Neuronal stem cell (in vitro differentiated cells): ENCODE measurements at regions not wholly inside any gene's neighbourhood (a gene's known extent, or its start where the extent isn't known, plus 50 kb on each side); places are given as distances from the start of the nearest gene placed in this dataset.

Experiments used
- DNase-seq: peaks from one replicate; pipeline ENCODE4 v3.0.0-alpha.2; 2013; ENCODE audit warnings: low spot score
- H2AFZ ChIP-seq: one replicate; pipeline ENCODE4 v1.6.1; 2013; ENCODE audit warnings: mild to moderate bottlenecking, low read length, inconsistent platforms
- H2AK5ac ChIP-seq: 2 replicates; pipeline ENCODE4 v1.6.1; 2013; ENCODE audit warnings: low read depth, mild to moderate bottlenecking, inconsistent platforms, low read length, moderate library complexity, mixed read lengths
- H2BK120ac ChIP-seq: 2 replicates; pipeline ENCODE4 v1.6.1; 2013; ENCODE audit warnings: low read depth, mild to moderate bottlenecking, inconsistent platforms, low read length, moderate library complexity, mixed read lengths
- H2BK12ac ChIP-seq: one replicate; pipeline ENCODE4 v1.6.1; 2013; ENCODE audit warnings: low read length, inconsistent platforms
- H2BK15ac ChIP-seq: 2 replicates; pipeline ENCODE4 v1.6.1; 2013; ENCODE audit warnings: mild to moderate bottlenecking, low read length, inconsistent platforms, mixed read lengths
- H2BK5ac ChIP-seq: one replicate; pipeline ENCODE4 v1.6.1; 2013; ENCODE audit warnings: inconsistent platforms, mild to moderate bottlenecking, low read length, moderate library complexity
- H3K14ac ChIP-seq: one replicate; pipeline ENCODE4 v1.6.1; 2013; ENCODE audit warnings: low read length, inconsistent platforms
- H3K18ac ChIP-seq: 2 replicates; pipeline ENCODE4 v1.6.1; 2013; ENCODE audit warnings: low read length, inconsistent platforms
- H3K23ac ChIP-seq: 2 replicates; pipeline ENCODE4 v1.6.1; 2013; ENCODE audit warnings: low read depth, mild to moderate bottlenecking, mixed read lengths, low read length, inconsistent platforms; ENCODE audit not compliant: poor library complexity
- H3K27ac ChIP-seq: replicated peaks from 3 replicates; pipeline ENCODE4 v1.5.1; 2013; ENCODE audit warnings: low read length, inconsistent platforms
- H3K27me3 ChIP-seq, 3 experiments: 2 replicates each; pipeline ENCODE4 v1.6.1; 2013; ENCODE audit warnings: low read length in 3 of 3, mild to moderate bottlenecking in 2 of 3, inconsistent platforms in 1 of 3, low read depth in 1 of 3, mixed read lengths in 1 of 3, moderate library complexity in 1 of 3; ENCODE audit not compliant: control insufficient read depth in 3 of 3, insufficient read depth in 3 of 3
- H3K36me3 ChIP-seq, 2 donors: replicated peaks in 1 of 2; 2 replicates each; pipeline ENCODE4 v1.6.1; 2013; ENCODE audit warnings: low read length in 2 of 2; ENCODE audit not compliant: control insufficient read depth in 2 of 2, insufficient read depth in 2 of 2
- H3K4ac ChIP-seq: 2 replicates; pipeline ENCODE4 v1.6.1; 2013; ENCODE audit warnings: inconsistent platforms, mild to moderate bottlenecking, low read length, moderate library complexity
- H3K4me1 ChIP-seq, 2 donors: 1 replicate in 1 of 2; 2 replicates in 1 of 2; pipeline ENCODE4 v1.6.1; 2013; ENCODE audit warnings: low read length in 2 of 2, low read depth in 1 of 2; ENCODE audit not compliant: control insufficient read depth in 2 of 2, insufficient read depth in 1 of 2
- H3K4me2 ChIP-seq: one replicate; pipeline ENCODE4 v1.6.1; 2013; ENCODE audit warnings: mild to moderate bottlenecking, low read length, inconsistent platforms; ENCODE audit not compliant: insufficient read depth, poor library complexity, severe bottlenecking
- H3K4me3 ChIP-seq, 2 donors: 2 replicates each; pipeline ENCODE4 v1.5.1; 2013; ENCODE audit warnings: low read length in 2 of 2, mild to moderate bottlenecking in 2 of 2, inconsistent platforms in 1 of 2, moderate library complexity in 1 of 2
- H3K79me1 ChIP-seq: one replicate; pipeline ENCODE4 v1.6.1; 2013; ENCODE audit warnings: low read depth, mild to moderate bottlenecking, inconsistent platforms, low read length, moderate library complexity
- H3K9ac ChIP-seq: one replicate; pipeline ENCODE4 v1.6.1; 2013; ENCODE audit warnings: mild to moderate bottlenecking, low read depth, low read length, inconsistent platforms; ENCODE audit not compliant: poor library complexity
- H3K9me3 ChIP-seq, 2 donors: replicated peaks in 1 of 2; 2 replicates each; pipeline versions ENCODE3 to v1.6.1; 2013; ENCODE audit warnings: low read length in 2 of 2, mild to moderate bottlenecking in 2 of 2, inconsistent platforms in 1 of 2, low read depth in 1 of 2, mixed read lengths in 1 of 2, moderate library complexity in 1 of 2; ENCODE audit not compliant: control insufficient read depth in 2 of 2, insufficient read depth in 1 of 2
- H4K8ac ChIP-seq: one replicate; pipeline ENCODE4 v1.6.1; 2013; ENCODE audit warnings: low read depth, mild to moderate bottlenecking, inconsistent platforms, low read length, moderate library complexity
- H4K91ac ChIP-seq: one replicate; pipeline ENCODE4 v1.6.1; 2013; ENCODE audit warnings: low read length, low read depth, mild to moderate bottlenecking, inconsistent platforms; ENCODE audit not compliant: poor library complexity
- WGBS, 2 donors: extraction: QIAGEN DNeasy Blood & Tissue Kit; methylation state at CpG; one replicate each; pipeline ENCODE4 v1.1.7; 2013; ENCODE audit warnings: missing lambda C conversion rate in 2 of 2, mixed read lengths in 1 of 2; ENCODE audit not compliant: insufficient read length in 2 of 2, insufficient replicate concordance in 1 of 2; ENCODE audit errors: extremely low coverage in 2 of 2; 5-methylcytosine and 5-hydroxymethylcytosine counted together

GRCh38 chr4:148834804-148835631 lies 392.8 kb upstream of the NR3C2 start:
- Histone ChIP-seq H2BK120ac (no peak overlapping the region), H3K4me2 (no peak overlapping the region), H2BK12ac (no peak overlapping the region), H3K4ac (no peak overlapping the region), H4K8ac (no peak overlapping the region), H3K4me1 (peaks cover 0 to 2% of the 10 kb centered on the region in 2 donors), H3K23ac (no peak overlapping the region), H2BK5ac (no peak overlapping the region), H3K18ac (no peak overlapping the region), H3K14ac (no peak overlapping the region), H3K27ac (no peak overlapping the region), H3K9ac (no peak overlapping the region), H3K27me3 (no peaks in the 10 kb centered on the region), H4K91ac (no peak overlapping the region), H3K4me3 (no peak overlapping the region), H3K36me3 (no peaks in the 10 kb centered on the region), H2AK5ac (no peak overlapping the region), H2AFZ (no peak overlapping the region), H2BK15ac (no peak overlapping the region), H3K79me1 (no peaks in the 10 kb centered on the region), H3K9me3 (no peaks in the 10 kb centered on the region)
- WGBS, 2 donors: no CpG with 5 or more reads among the region's 6 CpGs
- no peak for DNase-seq

GRCh38 chr4:148831945-148832344 lies 389.7 kb upstream of the NR3C2 start:
- Histone ChIP-seq H3K18ac (no peak overlapping the region), H2AFZ (no peak overlapping the region), H3K36me3 (no peaks in the 10 kb centered on the region), H4K8ac (no peak overlapping the region), H2BK15ac (no peak overlapping the region), H4K91ac (no peak overlapping the region), H3K9me3 (no peaks in the 10 kb centered on the region), H2BK5ac (no peak overlapping the region), H3K9ac (no peak overlapping the region), H3K14ac (no peak overlapping the region), H3K23ac (no peak overlapping the region), H3K4me1 (no peaks in the 10 kb centered on the region), H2BK120ac (no peak overlapping the region), H3K4me2 (no peak overlapping the region), H3K27me3 (no peaks in the 10 kb centered on the region), H3K4me3 (no peak overlapping the region), H2BK12ac (no peak overlapping the region), H3K79me1 (no peaks in the 10 kb centered on the region), H3K27ac (no peak overlapping the region), H3K4ac (no peak overlapping the region), H2AK5ac (no peak overlapping the region)
- no peak for DNase-seq

- Histone ChIP-seq H3K18ac (no peak overlapping the region), H3K4ac (no peak overlapping the region), H4K91ac (no peak overlapping the region), H3K9me3 (no peaks in the 10 kb centered on the region), H3K79me1 (no peaks in the 10 kb centered on the region), H3K4me1 (no peaks in the 10 kb centered on the region), H4K8ac (no peak overlapping the region), H3K4me2 (no peak overlapping the region), H3K23ac (no peak overlapping the region), H2AFZ (no peak overlapping the region), H2BK12ac (no peak overlapping the region), H3K9ac (no peak overlapping the region), H3K36me3 (no peaks in the 10 kb centered on the region), H3K4me3 (no peak overlapping the region), H3K14ac (no peak overlapping the region), H2AK5ac (no peak overlapping the region), H2BK15ac (no peak overlapping the region), H3K27ac (no peak overlapping the region), H2BK120ac (no peak overlapping the region), H2BK5ac (no peak overlapping the region), H3K27me3 (no peaks in the 10 kb centered on the region)
- no peak for DNase-seq
- WGBS, 2 donors: no CpG with 5 or more reads among the region's 3 CpGs
Observed at GRCh38 chr4:148828291-148828690, 386.1 kb upstream of the NR3C2 start.

- Histone ChIP-seq H3K27me3 (no peaks in the 10 kb centered on the region), H3K79me1 (no peaks in the 10 kb centered on the region), H3K4me3 (no peak overlapping the region), H2BK5ac (no peak overlapping the region), H3K4me1 (no peaks in the 10 kb centered on the region), H2BK12ac (no peak overlapping the region), H2AFZ (no peak overlapping the region), H3K36me3 (no peaks in the 10 kb centered on the region), H2AK5ac (no peak overlapping the region), H2BK15ac (no peak overlapping the region), H3K4me2 (no peak overlapping the region), H3K9me3 (no peaks in the 10 kb centered on the region), H4K8ac (no peak overlapping the region), H3K14ac (no peak overlapping the region), H2BK120ac (no peak overlapping the region), H3K23ac (no peak overlapping the region), H4K91ac (no peak overlapping the region), H3K4ac (no peak overlapping the region), H3K27ac (no peak overlapping the region), H3K9ac (no peak overlapping the region), H3K18ac (no peak overlapping the region)
- no peak for DNase-seq
- WGBS, 2 donors: no CpG with 5 or more reads among the region's 2 CpGs
Observed at GRCh38 chr4:148827781-148828180, 385.6 kb upstream of the NR3C2 start.
